ENCODE measurements at regions not wholly inside any gene's neighbourhood (a gene's known extent, or its start where the extent isn't known, plus 50 kb on each side); places are given as distances from the start of the nearest gene placed in this dataset.

DNA sequence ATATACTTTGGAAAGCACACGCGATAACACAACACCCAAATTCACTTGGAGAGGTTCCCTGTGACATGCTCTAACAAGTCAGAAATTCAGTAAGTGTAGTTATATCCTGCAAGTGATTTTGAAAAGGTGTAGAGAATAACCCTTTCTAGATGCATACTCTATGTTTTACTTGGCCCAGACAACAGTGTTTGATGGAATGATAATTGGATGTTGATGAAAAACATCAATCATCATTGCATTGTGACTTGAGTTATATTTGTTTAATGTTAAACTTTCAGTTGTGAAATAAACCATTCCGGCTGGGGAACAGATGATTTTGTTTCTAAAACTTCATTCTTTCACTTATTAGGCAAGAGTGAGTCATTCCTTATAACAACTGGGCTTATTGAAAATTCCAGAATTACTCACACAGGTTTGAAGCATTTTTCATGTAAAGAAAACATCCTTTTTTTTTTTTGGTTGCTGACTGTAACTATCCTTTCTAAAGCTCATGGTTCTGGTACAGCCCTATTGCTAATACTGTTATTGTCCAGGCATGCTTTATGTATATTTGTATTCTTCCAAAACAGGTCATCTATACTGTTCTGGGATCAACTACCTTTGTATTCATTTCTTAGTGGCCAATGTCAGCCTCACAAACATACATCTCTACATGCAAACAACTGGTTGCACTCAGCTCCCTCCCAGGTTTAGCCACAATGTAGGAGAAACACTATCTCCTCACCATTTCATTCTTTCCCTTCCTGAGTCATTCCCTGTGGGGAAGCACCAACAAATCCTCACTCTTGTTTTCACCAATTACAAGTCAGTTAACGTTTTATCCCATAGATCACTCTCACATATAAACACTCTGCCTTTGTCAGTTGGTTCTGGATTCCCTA lies 121.2 kb upstream of the LRIG3 start:
- Histone ChIP-seq H3K36me3 (replicated peaks in 1 of 2) (no peaks in the 10 kb centered on the region), H3K27ac (no peak overlapping the region), H3K9me3 (replicated peaks in 1 of 3) (no peaks in the 10 kb centered on the region), H3K4me3 (no peak overlapping the region), H3K4me1 (replicated peaks in 1 of 2) (no peaks in the 10 kb centered on the region), H3K27me3 (no peaks in the 10 kb centered on the region)
- DNase-seq = no peak
- WGBS, 4 donors = 56 to 59% (median 57%) methylated on average over 4 of the region's 4 CpGs
- TF ChIP-seq, protein P1, sequence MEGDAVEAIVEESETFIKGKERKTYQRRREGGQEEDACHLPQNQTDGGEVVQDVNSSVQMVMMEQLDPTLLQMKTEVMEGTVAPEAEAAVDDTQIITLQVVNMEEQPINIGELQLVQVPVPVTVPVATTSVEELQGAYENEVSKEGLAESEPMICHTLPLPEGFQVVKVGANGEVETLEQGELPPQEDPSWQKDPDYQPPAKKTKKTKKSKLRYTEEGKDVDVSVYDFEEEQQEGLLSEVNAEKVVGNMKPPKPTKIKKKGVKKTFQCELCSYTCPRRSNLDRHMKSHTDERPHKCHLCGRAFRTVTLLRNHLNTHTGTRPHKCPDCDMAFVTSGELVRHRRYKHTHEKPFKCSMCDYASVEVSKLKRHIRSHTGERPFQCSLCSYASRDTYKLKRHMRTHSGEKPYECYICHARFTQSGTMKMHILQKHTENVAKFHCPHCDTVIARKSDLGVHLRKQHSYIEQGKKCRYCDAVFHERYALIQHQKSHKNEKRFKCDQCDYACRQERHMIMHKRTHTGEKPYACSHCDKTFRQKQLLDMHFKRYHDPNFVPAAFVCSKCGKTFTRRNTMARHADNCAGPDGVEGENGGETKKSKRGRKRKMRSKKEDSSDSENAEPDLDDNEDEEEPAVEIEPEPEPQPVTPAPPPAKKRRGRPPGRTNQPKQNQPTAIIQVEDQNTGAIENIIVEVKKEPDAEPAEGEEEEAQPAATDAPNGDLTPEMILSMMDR (IDR thresholded peaks at IDR 0.05) = no peak
- TF ChIP-seq POLR2A (IDR thresholded peaks at IDR 0.05) = no peak
- intact Hi-C loops (cut with DNase I) = no loop called here

DNA sequence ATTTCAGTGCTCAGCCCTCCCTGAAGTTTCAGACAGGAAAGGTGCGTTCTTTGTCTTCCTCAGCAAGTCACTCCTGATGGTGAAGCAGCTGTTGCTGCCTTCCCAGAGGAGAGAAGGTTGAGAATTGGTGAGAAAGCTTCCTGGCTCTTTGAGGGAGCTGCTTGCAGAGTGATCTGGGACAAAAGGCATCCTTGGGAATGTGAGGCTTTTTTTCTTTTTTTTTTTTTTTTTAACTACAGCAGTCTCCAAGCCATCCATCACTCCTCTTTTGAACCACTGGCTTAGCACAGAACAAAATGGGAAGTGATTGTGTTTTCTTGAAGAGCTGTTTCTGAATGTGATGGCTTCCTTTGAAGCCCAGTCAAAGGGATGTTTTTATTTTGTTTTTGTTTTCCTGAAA lies 120.4 kb upstream of the LRIG3 start:
- H3K36me3 ChIP-seq (replicated peaks in 1 of 2) = no peaks in the 10 kb centered on the region

GRCh38 chr12:59040043-59040442 lies 119.7 kb upstream of the LRIG3 start:
- intact Hi-C loops (cut with DNase I) = no loop called here
- DNase-seq = no peak
- Histone ChIP-seq H3K9me3 (replicated peaks in 1 of 3) (no peaks in the 10 kb centered on the region), H3K27me3 (no peaks in the 10 kb centered on the region), H3K27ac (no peak overlapping the region), H3K36me3 (replicated peaks in 1 of 2) (no peaks in the 10 kb centered on the region), H3K4me1 (replicated peaks in 1 of 2) (no peaks in the 10 kb centered on the region), H3K4me3 (no peak overlapping the region)
- TF ChIP-seq, protein P1 (IDR thresholded peaks at IDR 0.05) = no peak
- no peak for TF ChIP-seq POLR2A (IDR thresholded peaks at IDR 0.05)
- 87 to 100% (median 94%) methylated on average over 2 of the region's 2 CpGs for WGBS, 4 donors

More for the DNA sequence above, 120.4 kb upstream of the LRIG3 start:
- Histone ChIP-seq H3K9me3 (replicated peaks in 1 of 3) (no peaks in the 10 kb centered on the region), H3K27me3 (no peaks in the 10 kb centered on the region), H3K27ac (no peak overlapping the region), H3K4me1 (replicated peaks in 1 of 2) (no peaks in the 10 kb centered on the region), H3K4me3 (no peak overlapping the region)
- no peak for DNase-seq
- intact Hi-C loops (cut with DNase I) = no loop called here
- 17 to 36% (median 34%) methylated on average over 1 of the region's 1 CpG for WGBS, 4 donors
- TF ChIP-seq POLR2A (IDR thresholded peaks at IDR 0.05) = no peak
- TF ChIP-seq, protein P1 (IDR thresholded peaks at IDR 0.05) = no peak

- H3K27me3 ChIP-seq = no peaks in the 10 kb centered on the region
- H3K9me3 ChIP-seq (replicated peaks in 1 of 3) = no peaks in the 10 kb centered on the region
- H3K27ac ChIP-seq = no peak overlapping the region
- intact Hi-C loops (cut with DNase I) = no loop called here
- H3K4me3 ChIP-seq = no peak overlapping the region
- H3K36me3 ChIP-seq (replicated peaks in 1 of 2) = no peaks in the 10 kb centered on the region
- TF ChIP-seq, protein P1 (IDR thresholded peaks at IDR 0.05) = no peak
- TF ChIP-seq POLR2A (IDR thresholded peaks at IDR 0.05) = no peak
- WGBS, 4 donors = 60 to 79% (median 76%) methylated on average over 2 of the region's 2 CpGs
- DNase-seq = no peak
- no peaks in the 10 kb centered on the region for H3K4me1 ChIP-seq (replicated peaks in 1 of 2)
Measured at GRCh38 chr12:59039005-59039404, 118.7 kb upstream of the LRIG3 start.
